Inflammatory macrophage (primary cell): ENCODE measurements at regions not wholly inside any gene's neighbourhood (a gene's known extent, or its start where the extent isn't known, plus 50 kb on each side); places are given as distances from the start of the nearest gene placed in this dataset.
"Not testable (repeated sequence)": the region's sequence is repeated elsewhere in the genome, so short reads cannot be mapped to it uniquely, and the experiment has no call there.

ENCODE experiments used
- DNase-seq, 2 donors: peaks; one replicate each; pipeline ENCODE4 v3.0.0-alpha.2; 2020 to 2022

GRCh38 chr18:1149709-1150108 is 245.0 kb downstream of the ADCYAP1 start:
- DNase-seq = no peak

GRCh38 chr18:1150344-1150743 is 245.7 kb downstream of the ADCYAP1 start:
- no peak for DNase-seq

GRCh38 chr18:1152958-1153357 is 248.3 kb downstream of the ADCYAP1 start:
- not testable (repeated sequence) for DNase-seq

- no peak for DNase-seq
These were observed 268.9 kb downstream of the ADCYAP1 start for GRCh38 chr18:1173593-1173992.

GRCh38 chr18:1177232-1177631 is 272.6 kb downstream of the ADCYAP1 start:
- DNase-seq = no peak

GRCh38 chr18:1191341-1191740 is 286.7 kb downstream of the ADCYAP1 start:
- no peak for DNase-seq

GRCh38 chr18:1213126-1213525 is 308.5 kb downstream of the ADCYAP1 start:
- DNase-seq = no peak

GRCh38 chr18:1222880-1223279 is 318.2 kb downstream of the ADCYAP1 start:
- no peak for DNase-seq

- DNase-seq = no peak
These were observed 322.4 kb downstream of the ADCYAP1 start for GRCh38 chr18:1227025-1227424.

GRCh38 chr18:1229634-1230033 is 325.0 kb downstream of the ADCYAP1 start:
- DNase-seq = no peak

- no peak for DNase-seq
These were observed 328.2 kb downstream of the ADCYAP1 start for GRCh38 chr18:1232867-1233266.

- DNase-seq = no peak
These were observed 336.0 kb downstream of the ADCYAP1 start for GRCh38 chr18:1240701-1241100.

GRCh38 chr18:1244397-1245122 is 339.9 kb downstream of the ADCYAP1 start:
- no peak for DNase-seq

- no peak for DNase-seq
These were observed 342.2 kb downstream of the ADCYAP1 start for GRCh38 chr18:1246827-1247226.

GRCh38 chr18:1252534-1252933 is 347.9 kb downstream of the ADCYAP1 start:
- no peak for DNase-seq

- DNase-seq = no peak
These were observed 348.3 kb downstream of the ADCYAP1 start for GRCh38 chr18:1252936-1253335.

GRCh38 chr18:1253827-1254226 is 349.2 kb downstream of the ADCYAP1 start:
- DNase-seq = no peak

- DNase-seq = no peak
These were observed 356.4 kb downstream of the ADCYAP1 start for GRCh38 chr18:1261054-1261453.

GRCh38 chr18:1267021-1267420 is 362.4 kb downstream of the ADCYAP1 start:
- no peak for DNase-seq

GRCh38 chr18:1270081-1270480 is 365.4 kb downstream of the ADCYAP1 start:
- no peak for DNase-seq

GRCh38 chr18:1273469-1273868 is 368.8 kb downstream of the ADCYAP1 start:
- no peak for DNase-seq

- no peak for DNase-seq
These were observed 387.5 kb downstream of the ADCYAP1 start for GRCh38 chr18:1292167-1292566.

- DNase-seq = no peak
These were observed 389.6 kb downstream of the ADCYAP1 start for GRCh38 chr18:1294229-1294628.

- DNase-seq = no peak
These were observed 391.6 kb downstream of the ADCYAP1 start for GRCh38 chr18:1296237-1296636.

- no peak for DNase-seq
These were observed 398.2 kb downstream of the ADCYAP1 start for GRCh38 chr18:1302861-1303260.
